HFF-Myc (cell line): ENCODE measurements at regions not wholly inside any gene's neighbourhood (a gene's known extent, or its start where the extent isn't known, plus 50 kb on each side); places are given as distances from the start of the nearest gene placed in this dataset.

Source experiments
- DNase-seq: peaks from one replicate; pipeline ENCODE4 v3.0.0-alpha.2; 2011; ENCODE audit warnings: low read depth; ENCODE audit errors: extremely low read depth
- H3K4me3 ChIP-seq: replicated peaks from 2 replicates; pipeline ENCODE4 v1.5.1; 2011; ENCODE audit warnings: low read depth, mild to moderate bottlenecking, control low read depth, low read length
- CTCF ChIP-seq: IDR thresholded peaks from 2 replicates; pipeline ENCODE4 v1.5.1; 2012; ENCODE audit warnings: mild to moderate bottlenecking, low read depth, low read length, control low read depth; ENCODE audit errors: missing control alignments

DNA sequence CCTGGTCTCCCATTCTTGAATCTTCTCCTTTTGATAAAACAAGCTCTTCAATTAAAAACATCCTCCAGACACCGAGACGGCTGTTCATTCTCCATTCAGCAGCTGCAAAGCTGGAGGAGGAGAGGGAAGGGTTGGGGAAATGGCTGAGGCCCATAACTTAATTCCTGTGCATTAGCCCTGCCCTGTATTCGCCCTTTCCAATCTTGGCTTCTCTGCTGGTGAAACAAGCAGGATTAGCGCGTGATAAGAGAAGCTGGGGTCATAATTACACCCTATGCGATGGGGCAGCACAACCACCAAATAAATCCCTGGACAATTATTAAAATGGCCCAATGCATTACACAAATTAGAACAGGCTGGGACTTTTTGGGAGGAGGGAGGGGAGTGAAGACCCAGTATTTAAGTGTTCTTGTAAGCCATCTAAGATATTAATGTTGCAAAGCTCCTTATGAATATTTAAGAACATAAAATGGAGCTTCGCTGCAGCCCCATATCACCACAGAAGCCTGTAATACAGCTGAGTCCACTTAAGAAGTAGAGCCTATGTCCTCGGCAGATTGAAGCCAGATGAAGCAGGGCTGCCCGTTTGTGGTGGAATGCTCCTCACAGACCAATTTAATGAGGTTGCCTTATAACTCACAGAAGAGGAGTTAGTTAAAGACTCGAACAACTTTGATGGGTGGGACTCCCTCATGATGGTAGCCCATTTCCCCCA lies 176.6 kb upstream of the SKOR2 start:
- no peak for TF ChIP-seq CTCF
- no peak for DNase-seq
- H3K4me3 ChIP-seq: no peak overlapping the region

DNA sequence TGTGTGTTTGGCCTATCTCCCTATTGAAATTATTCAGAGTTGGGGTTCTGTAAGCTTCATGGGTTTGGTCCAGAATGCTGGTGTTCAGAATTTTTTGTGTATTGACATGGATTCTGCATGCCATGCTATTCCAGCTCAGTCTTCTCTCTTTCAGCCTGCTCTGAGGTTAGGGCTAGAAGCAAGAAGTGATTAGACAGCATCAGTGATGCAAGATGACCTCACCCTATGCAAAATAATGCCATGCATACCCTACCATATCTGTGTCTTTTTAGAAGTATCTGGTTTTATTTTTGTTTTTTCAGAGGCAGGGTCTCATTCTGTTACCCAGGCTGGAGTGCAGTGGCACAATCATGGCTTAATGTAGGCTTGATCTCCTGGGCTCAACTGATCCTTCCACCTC lies 175.6 kb upstream of the SKOR2 start:
- no peak for DNase-seq
- no peak overlapping the region for H3K4me3 ChIP-seq
- TF ChIP-seq CTCF: no peak

DNA sequence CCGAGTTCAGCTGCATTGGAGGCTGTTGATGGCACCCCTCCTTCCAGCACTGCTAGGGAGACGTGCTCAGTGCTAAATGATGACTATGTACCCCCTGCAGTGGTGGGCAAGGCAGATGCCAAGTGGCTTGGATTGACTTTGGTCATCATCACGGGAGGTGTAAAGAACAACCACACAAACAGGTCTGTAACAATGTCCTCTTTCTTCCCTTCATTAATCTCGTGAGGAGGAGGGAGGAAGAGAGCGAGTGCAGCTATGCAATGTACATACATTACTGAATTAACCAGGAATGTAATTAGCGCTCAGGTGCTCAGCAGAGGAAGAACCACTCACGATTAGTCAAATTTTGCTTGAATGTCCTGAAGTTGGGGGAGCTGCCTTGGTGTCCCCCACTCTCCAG lies 173.9 kb upstream of the SKOR2 start:
- no peak overlapping the region for H3K4me3 ChIP-seq
- no peak for DNase-seq
- TF ChIP-seq CTCF: no peak

DNA sequence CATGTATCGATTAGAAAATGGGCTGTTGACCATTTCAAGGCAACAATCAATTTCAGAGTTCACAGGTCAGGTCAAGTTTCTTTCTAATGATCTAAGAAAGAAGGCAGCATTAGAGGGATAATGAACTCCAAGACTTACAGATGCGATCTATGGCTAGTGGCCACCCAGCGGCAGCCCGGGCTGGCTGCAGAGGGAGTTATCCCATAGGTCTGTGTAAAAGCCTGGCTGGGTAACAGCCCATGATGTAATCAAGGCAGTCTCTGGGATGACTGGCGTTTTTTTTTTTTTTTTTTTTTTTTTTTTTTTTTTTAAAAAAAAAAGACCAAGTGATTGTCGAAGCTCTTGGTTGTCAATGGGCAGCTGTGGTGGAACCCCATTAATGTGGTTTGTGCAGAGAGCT lies 171.1 kb upstream of the SKOR2 start:
- no peak overlapping the region for H3K4me3 ChIP-seq
- TF ChIP-seq CTCF: no peak
- DNase-seq: no peak

DNA sequence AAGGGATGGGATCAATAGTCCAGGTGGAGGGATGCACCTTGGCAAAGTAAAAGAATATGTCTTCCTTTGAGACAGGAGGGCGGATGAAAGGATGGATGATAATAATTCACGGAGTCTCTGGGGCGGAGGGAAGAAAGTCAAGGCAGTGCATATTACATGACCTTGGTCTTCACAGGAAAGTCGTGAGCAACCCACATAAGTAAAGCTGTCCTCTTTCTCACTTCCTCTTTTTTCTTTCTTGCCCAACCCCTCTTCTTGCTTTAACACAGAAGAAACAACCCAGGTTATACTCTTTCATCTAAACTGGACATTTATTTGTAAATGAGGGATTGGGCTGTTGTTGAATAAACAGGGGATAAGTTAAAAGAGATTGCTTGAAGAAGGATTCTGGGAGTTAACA lies 168.7 kb upstream of the SKOR2 start:
- no peak overlapping the region for H3K4me3 ChIP-seq
- TF ChIP-seq CTCF: no peak
- no peak for DNase-seq

- no peak for TF ChIP-seq CTCF
- no peak for DNase-seq
- H3K4me3 ChIP-seq: no peak overlapping the region
Measured at GRCh38 chr18:47418746-47419145, 167.3 kb upstream of the SKOR2 start.

DNA sequence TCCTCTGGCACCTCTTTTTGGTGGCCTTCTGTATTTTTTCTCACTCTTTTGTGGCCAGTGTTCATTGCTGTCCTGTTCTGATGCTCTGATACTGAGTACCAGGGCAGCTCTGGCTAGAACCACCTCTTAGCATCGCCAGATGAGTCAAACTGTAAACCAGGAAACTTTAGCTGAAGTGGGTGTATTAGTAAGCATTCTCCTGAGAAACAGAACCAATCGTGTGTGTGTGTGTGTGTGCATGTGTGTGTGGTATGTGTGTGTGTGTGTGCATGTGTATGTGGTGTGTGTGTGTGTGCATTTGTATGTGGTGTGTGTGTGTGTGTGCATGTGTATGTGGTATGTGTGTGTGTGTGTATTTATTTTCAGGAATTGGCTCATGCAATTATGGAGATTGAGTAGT lies 166.3 kb upstream of the SKOR2 start:
- no peak for TF ChIP-seq CTCF
- DNase-seq: no peak
- H3K4me3 ChIP-seq: no peak overlapping the region
